ENCODE measurements at regions not wholly inside any gene's neighbourhood (a gene's known extent, or its start where the extent isn't known, plus 50 kb on each side); places are given as distances from the start of the nearest gene placed in this dataset.
"Not testable (repeated sequence)": the region's sequence is repeated elsewhere in the genome, so short reads cannot be mapped to it uniquely, and the experiment has no call there.

GRCh38 chr10:109664554-109664953, 258.8 kb downstream of the XPNPEP1 start:
- no peak for DNase-seq (ENCODE audit: low read depth in 4 of 4, low spot score in 3 of 4)

- DNase-seq (ENCODE audit: low read depth in 4 of 4, low spot score in 3 of 4) = no peak
These were observed 260.2 kb downstream of the XPNPEP1 start for GRCh38 chr10:109663122-109663521.

GRCh38 chr10:109652612-109653011, 270.7 kb downstream of the XPNPEP1 start:
- DNase-seq (ENCODE audit: low read depth in 4 of 4, low spot score in 3 of 4) = not testable (repeated sequence)

- no peak for DNase-seq (ENCODE audit: low read depth in 4 of 4, low spot score in 3 of 4)
These were observed 273.1 kb downstream of the XPNPEP1 start for GRCh38 chr10:109650228-109650627.

- no peak for DNase-seq (ENCODE audit: low read depth in 4 of 4, low spot score in 3 of 4)
These were observed 275.7 kb downstream of the XPNPEP1 start for GRCh38 chr10:109647627-109648026.

GRCh38 chr10:109633846-109634245, 289.5 kb downstream of the XPNPEP1 start:
- DNase-seq (ENCODE audit: low read depth in 4 of 4, low spot score in 3 of 4) = no peak

- DNase-seq (ENCODE audit: low read depth in 4 of 4, low spot score in 3 of 4) = not testable (repeated sequence)
These were observed 290.3 kb downstream of the XPNPEP1 start for GRCh38 chr10:109633017-109633416.

- no peak for DNase-seq (ENCODE audit: low read depth in 4 of 4, low spot score in 3 of 4)
These were observed 298.4 kb downstream of the XPNPEP1 start for GRCh38 chr10:109624939-109625338.

- no peak for DNase-seq (ENCODE audit: low read depth in 4 of 4, low spot score in 3 of 4)
These were observed 300.7 kb downstream of the XPNPEP1 start for GRCh38 chr10:109622566-109622965.

GRCh38 chr10:109620396-109620795, 302.9 kb downstream of the XPNPEP1 start:
- no peak for DNase-seq (ENCODE audit: low read depth in 4 of 4, low spot score in 3 of 4)

- DNase-seq (ENCODE audit: low read depth in 4 of 4, low spot score in 3 of 4) = no peak
These were observed 303.4 kb downstream of the XPNPEP1 start for GRCh38 chr10:109619914-109620313.

- no peak for DNase-seq (ENCODE audit: low read depth in 4 of 4, low spot score in 3 of 4)
These were observed 304.6 kb downstream of the XPNPEP1 start for GRCh38 chr10:109618748-109619147.

GRCh38 chr10:109618301-109618700, 305.0 kb downstream of the XPNPEP1 start:
- no peak for DNase-seq (ENCODE audit: low read depth in 4 of 4, low spot score in 3 of 4)

- no peak for DNase-seq (ENCODE audit: low read depth in 4 of 4, low spot score in 3 of 4)
These were observed 306.8 kb downstream of the XPNPEP1 start for GRCh38 chr10:109616359-109616980.

- not testable (repeated sequence) for DNase-seq (ENCODE audit: low read depth in 4 of 4, low spot score in 3 of 4)
These were observed 328.0 kb downstream of the XPNPEP1 start for GRCh38 chr10:109595356-109595755.

- no peak for DNase-seq (ENCODE audit: low read depth in 4 of 4, low spot score in 3 of 4)
These were observed 329.6 kb downstream of the XPNPEP1 start for GRCh38 chr10:109593682-109594081.

GRCh38 chr10:109592391-109592790, 330.9 kb downstream of the XPNPEP1 start:
- no peak for DNase-seq (ENCODE audit: low read depth in 4 of 4, low spot score in 3 of 4)

- DNase-seq (ENCODE audit: low read depth in 4 of 4, low spot score in 3 of 4) = no peak
These were observed 331.7 kb downstream of the XPNPEP1 start for GRCh38 chr10:109591601-109592000.

GRCh38 chr10:109588259-109588658, 335.1 kb downstream of the XPNPEP1 start:
- no peak for DNase-seq (ENCODE audit: low read depth in 4 of 4, low spot score in 3 of 4)

GRCh38 chr10:109587366-109587765, 335.9 kb downstream of the XPNPEP1 start:
- DNase-seq (ENCODE audit: low read depth in 4 of 4, low spot score in 3 of 4) = no peak

GRCh38 chr10:109556399-109556798, 366.9 kb downstream of the XPNPEP1 start:
- no peak for DNase-seq (ENCODE audit: low read depth in 4 of 4, low spot score in 3 of 4)

GRCh38 chr10:109542050-109542603, 381.2 kb downstream of the XPNPEP1 start:
- DNase-seq (ENCODE audit: low read depth in 4 of 4, low spot score in 3 of 4) = not testable (repeated sequence)

GRCh38 chr10:109534193-109534592, 389.1 kb downstream of the XPNPEP1 start:
- no peak for DNase-seq (ENCODE audit: low read depth in 4 of 4, low spot score in 3 of 4)
